Stimulated activated naive CD8-positive, alpha-beta T cell treated with anti-CD3 and anti-CD28 coated beads, Interleukin-15, Interleukin-2, amounts not matched to agents 100 U/mL and 50 U/mL, for 24 hours (primary cell): ENCODE measurements at regions not wholly inside any gene's neighbourhood (a gene's known extent, or its start where the extent isn't known, plus 50 kb on each side); places are given as distances from the start of the nearest gene placed in this dataset.

Experiments
- ATAC-seq: fragments of 150-1000 bp; cut with Tn5 transposase; one replicate; pipeline ENCODE4 v1.10.0; 2021
- DNase-seq: peaks from one replicate; pipeline ENCODE4 v3.0.0; 2021

- DNase-seq (no peak), ATAC-seq (no peak)
Measured at GRCh38 chr18:53644799-53645471, 579.5 kb downstream of the MBD2 start.

GRCh38 chr18:53639687-53640086, 584.8 kb downstream of the MBD2 start:
- ATAC-seq: no peak
- DNase-seq: no peak

GRCh38 chr18:53629337-53629736, 595.1 kb downstream of the MBD2 start:
- no peak for DNase-seq

GRCh38 chr18:53625997-53626599, 598.4 kb downstream of the MBD2 start:
- DNase-seq (no peak), ATAC-seq (no peak)

More at GRCh38 chr18:53629337-53629736, 595.1 kb downstream of the MBD2 start:
- ATAC-seq: no peak

- DNase-seq: no peak
- no peak for ATAC-seq
Measured at GRCh38 chr18:53610957-53611356, 613.5 kb downstream of the MBD2 start.

- DNase-seq: no peak
- no peak for ATAC-seq
Measured at GRCh38 chr18:53606792-53607191, 617.7 kb downstream of the MBD2 start.

DNA sequence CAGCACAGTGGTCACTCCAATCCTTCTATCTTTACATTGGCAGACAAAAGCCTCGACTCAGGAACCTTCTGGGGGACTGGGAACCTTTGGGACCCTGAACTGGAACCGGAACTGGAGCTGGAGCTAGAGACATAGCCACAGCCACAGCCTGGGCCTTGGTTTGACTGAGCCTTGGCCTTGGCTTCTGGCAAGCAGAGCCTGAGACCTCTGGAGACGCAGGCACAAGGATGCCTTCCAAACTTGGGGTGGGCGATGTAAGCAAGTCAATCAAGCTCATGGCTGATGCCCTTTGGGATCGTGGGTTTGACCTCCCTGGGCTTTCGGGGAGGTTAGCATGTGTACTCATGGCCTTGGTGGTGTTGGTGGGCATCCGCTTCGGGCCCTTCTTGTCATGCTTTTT, 619.3 kb downstream of the MBD2 start:
- no peak for DNase-seq
- ATAC-seq: no peak

DNA sequence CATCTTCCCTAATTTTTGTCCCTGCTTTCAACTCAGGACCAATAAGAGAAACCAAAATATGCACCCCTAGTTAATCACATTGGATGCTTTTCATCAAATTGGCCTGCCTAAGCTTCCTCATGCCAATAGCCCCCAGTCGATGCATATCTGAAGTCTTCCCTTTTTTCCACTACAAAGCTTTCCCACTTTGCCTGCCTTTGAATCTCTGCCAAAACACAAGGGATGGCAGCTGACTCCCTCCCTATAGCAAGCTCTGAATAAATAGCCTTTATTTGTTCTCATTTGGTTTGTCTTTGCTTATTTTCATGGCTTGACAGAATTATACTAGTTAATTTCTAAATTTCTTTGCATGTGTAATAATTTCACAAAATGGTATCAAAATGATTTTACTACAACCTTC, 621.2 kb downstream of the MBD2 start:
- DNase-seq: no peak
- ATAC-seq: no peak

DNA sequence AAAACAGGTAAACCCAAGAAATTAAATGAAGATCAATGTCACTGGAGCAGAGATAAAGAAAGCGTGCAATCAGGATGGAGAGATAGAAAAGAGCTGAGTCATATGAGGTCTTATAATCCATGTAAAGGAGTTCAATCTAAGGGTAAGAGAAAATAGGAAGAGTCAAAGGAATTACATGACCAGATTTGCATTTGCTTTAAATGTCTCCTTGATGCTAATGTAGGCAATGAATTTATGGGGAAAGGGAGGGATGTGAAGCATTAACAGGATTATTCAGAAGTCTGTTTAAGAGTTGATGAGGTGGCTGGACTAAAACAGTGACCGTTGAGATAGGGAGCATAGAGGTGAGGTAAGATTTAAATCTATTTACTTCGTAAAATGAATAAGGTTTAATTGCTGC, 623.1 kb downstream of the MBD2 start:
- DNase-seq (no peak), ATAC-seq (no peak)

- DNase-seq (no peak), ATAC-seq (no peak)
Measured at GRCh38 chr18:53586923-53587322, 637.5 kb downstream of the MBD2 start.
